GM18909 (cell line): ENCODE measurements at regions not wholly inside any gene's neighbourhood (a gene's known extent, or its start where the extent isn't known, plus 50 kb on each side); places are given as distances from the start of the nearest gene placed in this dataset.
"Not testable (repeated sequence)": the region's sequence is repeated elsewhere in the genome, so short reads cannot be mapped to it uniquely, and the experiment has no call there.

Experiments
- ATAC-seq: cut with Tn5 transposase; IDR thresholded peaks from one replicate; pipeline ENCODE4 v1.9.1; 2021; ENCODE audit warnings: mild to moderate bottlenecking; ENCODE audit not compliant: unreplicated experiment, poor library complexity

GRCh38 chr5:82720213-82721086 lies 356.7 kb downstream of the TMEM167A start:
- ATAC-seq: no peak

- ATAC-seq: peak; percentile 79
Measured at GRCh38 chr5:82719368-82719767, 357.8 kb downstream of the TMEM167A start.

DNA sequence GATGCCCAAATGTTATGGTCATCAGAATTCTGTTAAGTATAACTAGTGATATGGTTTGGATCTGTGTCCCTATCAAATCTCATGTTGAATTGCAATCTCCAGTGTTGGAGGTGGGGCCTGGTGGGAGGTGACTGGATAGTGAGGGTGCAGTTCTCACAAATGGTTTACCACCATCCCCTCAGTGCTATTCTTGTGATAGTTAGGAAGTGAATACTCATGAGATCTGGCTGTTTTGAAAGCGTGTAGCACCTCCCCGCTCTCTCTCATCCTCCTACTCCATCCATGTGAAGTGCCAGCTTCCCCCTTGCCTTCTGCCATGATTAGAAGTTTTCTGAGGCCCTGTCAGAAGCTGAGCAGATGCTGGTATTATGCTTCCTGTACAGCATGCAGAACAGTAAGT lies 359.5 kb downstream of the TMEM167A start:
- ATAC-seq: no peak

- not testable (repeated sequence) for ATAC-seq
Measured at GRCh38 chr5:82714732-82715131, 362.5 kb downstream of the TMEM167A start.

GRCh38 chr5:82713811-82714210 lies 363.4 kb downstream of the TMEM167A start:
- no peak for ATAC-seq

DNA sequence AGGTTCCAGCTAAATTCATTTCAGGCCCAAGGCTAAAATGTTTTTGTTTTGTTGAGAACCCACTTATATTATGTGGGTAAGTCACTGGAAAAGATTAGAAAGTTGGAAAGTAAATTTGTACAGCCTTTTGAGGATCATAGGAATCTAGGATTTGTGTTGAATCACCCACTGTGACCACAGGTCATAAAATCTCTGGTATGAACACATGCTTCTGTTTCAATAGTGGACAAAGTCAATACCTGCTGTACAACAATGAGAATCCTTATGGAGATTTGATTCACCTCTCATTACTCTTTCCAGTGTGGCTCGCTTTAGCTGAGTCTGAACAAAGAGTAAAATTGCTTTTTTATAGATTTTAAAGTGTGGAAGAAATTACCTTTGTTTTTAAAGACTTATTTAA lies 369.5 kb downstream of the TMEM167A start:
- no peak for ATAC-seq

GRCh38 chr5:82704381-82704780 lies 372.8 kb downstream of the TMEM167A start:
- ATAC-seq: no peak

DNA sequence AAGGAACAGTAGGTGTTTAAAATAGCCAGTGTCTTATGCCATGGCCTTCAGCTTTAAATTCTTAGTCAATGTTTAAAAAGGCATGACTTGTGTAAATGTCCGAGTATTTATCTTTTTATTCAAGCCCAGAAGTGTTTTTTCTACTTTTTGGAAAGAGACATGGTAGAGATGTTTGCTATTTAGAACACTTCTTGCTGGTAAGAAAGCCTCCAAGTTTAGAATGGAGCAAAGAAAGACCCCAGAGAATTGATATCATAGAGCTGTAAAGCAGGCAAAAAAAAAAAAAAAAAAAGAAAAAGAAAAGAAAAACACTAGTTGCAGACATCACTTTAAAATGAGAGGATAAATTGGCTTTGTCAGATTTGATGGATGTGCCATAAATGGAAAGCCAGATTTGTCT lies 375.1 kb downstream of the TMEM167A start:
- ATAC-seq: no peak

DNA sequence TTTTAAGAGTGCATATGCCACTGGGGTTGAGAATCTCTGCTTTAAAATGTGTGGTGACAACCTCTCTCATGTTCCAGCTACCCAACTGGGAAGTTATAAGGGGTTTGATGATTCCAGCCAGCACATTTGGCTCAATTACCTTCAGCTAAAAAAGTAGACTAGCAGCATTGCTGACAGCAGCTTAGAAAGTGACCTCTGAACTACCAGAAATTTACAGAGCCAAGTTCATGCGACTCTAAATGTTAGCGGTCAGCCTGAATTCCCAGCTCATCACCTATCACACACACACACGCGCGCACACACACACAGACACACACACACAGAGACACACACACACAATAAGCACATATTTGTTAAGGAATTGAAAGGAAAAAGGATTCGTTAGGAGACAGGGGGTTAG lies 377.5 kb downstream of the TMEM167A start:
- ATAC-seq: no peak

- ATAC-seq: no peak
Measured at GRCh38 chr5:82698026-82698425, 379.2 kb downstream of the TMEM167A start.

DNA sequence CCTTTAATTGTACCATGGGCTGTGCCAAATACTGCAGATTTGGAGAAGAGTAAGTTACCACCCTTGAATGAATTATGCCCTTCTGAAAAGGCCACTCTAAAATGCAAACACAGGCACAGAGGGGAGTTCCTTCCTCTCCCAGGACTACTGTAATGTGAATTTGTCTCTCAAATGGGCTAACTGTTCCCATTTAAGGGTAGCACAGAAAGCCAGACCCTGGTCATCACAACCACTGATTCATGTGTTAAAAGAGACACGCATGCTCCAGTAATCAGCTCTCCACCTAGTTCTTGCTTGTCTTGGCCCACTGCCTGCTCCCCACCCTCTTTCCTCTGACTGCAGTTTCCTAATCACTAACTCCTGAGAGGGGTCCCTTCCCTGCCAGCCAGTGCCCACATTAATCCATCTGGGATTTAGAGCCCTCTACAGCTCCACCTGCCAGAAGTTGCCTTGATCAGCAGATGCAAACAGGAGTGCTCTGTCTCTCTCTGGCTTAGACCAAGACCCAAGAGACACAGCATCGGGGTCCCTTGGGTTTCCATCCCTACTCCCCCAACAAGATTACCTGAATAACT lies 382.4 kb downstream of the TMEM167A start:
- no peak for ATAC-seq

DNA sequence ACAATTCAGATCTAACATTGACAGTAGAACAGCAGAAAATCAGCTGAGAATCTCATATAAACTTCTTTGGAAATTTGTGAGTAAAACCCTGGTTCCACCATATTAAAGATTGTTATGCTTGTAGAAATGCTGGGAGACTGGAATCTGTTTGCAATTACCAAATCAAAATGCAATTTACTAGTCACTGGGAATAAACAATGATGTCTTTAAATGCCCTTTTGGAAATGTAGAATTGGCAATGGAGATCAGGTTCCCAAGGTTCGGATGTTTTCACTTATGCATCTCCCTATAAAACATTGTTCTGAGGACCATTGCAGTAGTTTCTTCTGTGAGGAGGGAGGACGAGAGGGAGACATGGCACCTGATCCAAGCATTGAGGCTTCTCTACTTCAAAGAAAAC lies 384.4 kb downstream of the TMEM167A start:
- no peak for ATAC-seq

GRCh38 chr5:82684659-82685058 lies 392.5 kb downstream of the TMEM167A start:
- no peak for ATAC-seq

- ATAC-seq: no peak
Measured at GRCh38 chr5:82684165-82684564, 393.0 kb downstream of the TMEM167A start.

DNA sequence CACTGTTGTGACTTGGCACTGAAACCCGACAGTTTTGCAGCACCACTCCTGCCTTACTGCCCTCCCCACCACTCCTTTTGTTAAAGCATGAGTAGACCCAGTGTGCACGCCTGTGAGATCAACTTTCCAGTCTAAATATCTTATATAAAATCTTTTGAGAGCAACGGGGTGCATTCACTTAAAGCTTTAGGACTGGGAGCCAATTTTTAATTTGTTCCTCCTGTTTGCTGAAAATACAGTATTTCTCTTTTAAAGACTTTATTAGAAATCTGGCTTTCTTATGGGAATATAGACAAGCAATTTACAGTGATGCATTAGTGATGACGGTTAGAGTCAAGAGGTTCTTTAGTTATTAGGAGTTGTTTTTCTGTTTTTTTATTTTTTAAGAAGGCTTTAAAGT lies 397.5 kb downstream of the TMEM167A start:
- no peak for ATAC-seq

DNA sequence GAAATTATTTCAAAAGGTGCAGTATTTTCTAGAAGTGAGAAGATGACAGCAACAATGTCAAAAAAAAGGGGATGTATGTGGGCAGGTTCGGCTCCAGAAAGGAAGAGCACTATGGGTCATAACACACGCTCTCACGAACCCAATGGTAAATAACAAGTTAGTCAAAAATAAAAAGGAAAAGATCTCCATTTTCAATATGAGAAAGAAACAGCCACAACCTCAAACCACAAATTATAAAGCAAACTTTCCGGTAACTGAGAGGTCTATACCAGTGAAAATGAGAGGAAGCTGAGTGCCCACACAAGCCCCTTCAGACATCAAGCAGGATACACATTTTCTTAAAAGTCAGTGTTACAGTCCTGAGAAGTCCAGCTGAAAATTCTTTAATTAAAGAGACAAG lies 398.5 kb upstream of the RPS23 start:
- ATAC-seq: peak; percentile 76

- ATAC-seq: no peak
Measured at GRCh38 chr5:82674671-82675070, 396.5 kb upstream of the RPS23 start.

- peak; percentile 70 for ATAC-seq
Measured at GRCh38 chr5:82673057-82673809, 395.1 kb upstream of the RPS23 start.

DNA sequence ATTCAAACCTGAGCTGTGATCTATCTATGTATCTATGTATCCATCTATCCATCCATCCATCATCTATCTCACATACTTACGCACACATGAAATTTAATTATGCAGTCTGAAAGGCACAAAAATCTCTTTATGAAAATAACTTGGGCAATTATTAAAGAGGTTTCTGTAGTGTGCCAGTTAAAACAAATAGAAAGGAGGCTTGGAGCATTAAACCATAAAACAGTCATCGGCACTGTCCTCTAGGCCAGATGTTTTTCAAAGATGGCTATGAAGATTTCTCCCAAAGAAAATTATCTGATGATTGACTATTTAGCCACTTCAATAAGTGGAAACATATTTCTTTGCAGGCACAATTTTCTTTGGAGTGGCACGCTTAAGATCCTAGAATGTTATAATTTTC lies 392.5 kb upstream of the RPS23 start:
- no peak for ATAC-seq

DNA sequence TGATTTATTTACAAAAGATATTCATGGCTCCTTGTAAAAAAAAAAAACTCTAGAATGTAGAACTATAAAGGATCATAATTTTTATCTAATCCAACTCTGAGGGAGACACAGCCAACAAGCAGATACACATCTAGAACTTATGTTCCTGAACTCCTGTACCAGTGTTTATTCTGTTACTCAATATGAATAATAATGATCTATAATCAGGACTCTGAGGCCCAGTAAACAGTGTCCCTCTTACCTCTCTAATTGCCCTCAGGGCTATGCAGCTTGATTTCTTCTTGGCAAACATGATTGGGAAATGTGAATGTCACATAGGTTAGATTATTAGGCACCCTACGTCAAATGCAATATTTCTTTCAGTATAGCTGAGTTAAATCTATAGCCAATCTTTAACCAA lies 391.6 kb upstream of the RPS23 start:
- ATAC-seq: no peak

DNA sequence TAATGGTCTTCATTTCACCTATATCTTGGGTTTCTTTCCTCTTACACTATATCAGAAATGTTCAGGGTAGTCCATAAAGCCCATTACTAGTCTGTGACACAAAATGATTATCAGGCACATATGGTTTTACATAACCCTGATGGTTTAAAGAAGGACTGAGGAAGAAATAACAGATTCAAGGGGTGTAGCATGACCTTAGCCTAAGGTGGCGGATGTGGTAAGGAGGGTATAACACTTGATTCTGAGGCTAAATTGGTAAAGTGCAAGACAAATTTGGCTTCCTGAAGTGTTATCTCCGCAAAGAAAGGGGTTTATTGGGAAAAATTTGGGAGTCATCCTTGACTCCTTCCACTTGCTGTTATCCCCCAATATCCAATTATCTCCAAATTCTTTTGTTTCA lies 388.2 kb upstream of the RPS23 start:
- no peak for ATAC-seq
